ENCODE measurements at regions not wholly inside any gene's neighbourhood (a gene's known extent, or its start where the extent isn't known, plus 50 kb on each side); places are given as distances from the start of the nearest gene placed in this dataset.

DNA sequence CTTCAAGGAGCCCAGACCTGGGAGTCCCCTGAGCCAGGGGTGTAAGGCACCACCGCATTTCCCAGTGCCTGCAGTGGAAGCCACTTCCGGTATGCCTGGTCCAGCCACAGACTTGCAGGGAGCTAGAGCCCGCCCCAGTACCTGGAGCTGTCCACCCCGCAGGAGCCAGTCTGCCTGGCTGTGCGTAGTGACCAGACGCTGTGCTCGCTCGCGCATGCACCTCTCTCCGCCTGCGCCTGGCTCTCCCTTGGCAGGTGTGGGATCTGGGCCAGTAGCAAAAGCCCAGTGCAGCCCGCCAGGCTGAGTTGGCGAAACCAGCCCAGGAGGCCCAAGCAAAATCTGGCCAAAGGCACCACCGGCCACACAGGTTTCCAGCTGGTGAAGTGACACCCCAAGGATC is 973.7 kb upstream of the AGA start:
- intact Hi-C loops (cut with DNase I) = no loop called here
- no peak for DNase-seq (ENCODE audit: low spot score)

- intact Hi-C loops (cut with DNase I) = no loop called here
- DNase-seq (ENCODE audit: low spot score) = no peak
Measured at GRCh38 chr4:178423366-178423765, 981.1 kb upstream of the AGA start.

DNA sequence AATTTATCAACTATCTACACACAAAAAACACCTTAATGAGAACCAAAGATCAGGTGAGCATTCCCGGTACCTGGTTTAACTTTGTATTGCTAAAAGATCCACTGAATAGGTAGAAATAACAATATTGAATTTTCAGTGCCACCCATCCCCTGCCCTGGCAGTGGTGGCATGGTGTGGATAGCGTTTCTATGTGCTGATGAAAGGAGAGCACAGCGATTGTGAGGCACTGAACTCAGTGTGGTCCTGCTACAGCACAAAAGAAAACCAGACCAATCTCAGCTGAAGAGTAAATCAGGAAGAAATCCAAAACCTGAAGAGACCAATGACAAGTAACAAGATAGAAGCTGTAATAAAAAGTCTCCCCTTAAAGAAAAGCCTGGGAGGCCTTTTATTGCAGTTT is 984.6 kb upstream of the AGA start:
- DNase-seq (ENCODE audit: low spot score) = no peak
- intact Hi-C loops (cut with DNase I) = no loop called here

DNA sequence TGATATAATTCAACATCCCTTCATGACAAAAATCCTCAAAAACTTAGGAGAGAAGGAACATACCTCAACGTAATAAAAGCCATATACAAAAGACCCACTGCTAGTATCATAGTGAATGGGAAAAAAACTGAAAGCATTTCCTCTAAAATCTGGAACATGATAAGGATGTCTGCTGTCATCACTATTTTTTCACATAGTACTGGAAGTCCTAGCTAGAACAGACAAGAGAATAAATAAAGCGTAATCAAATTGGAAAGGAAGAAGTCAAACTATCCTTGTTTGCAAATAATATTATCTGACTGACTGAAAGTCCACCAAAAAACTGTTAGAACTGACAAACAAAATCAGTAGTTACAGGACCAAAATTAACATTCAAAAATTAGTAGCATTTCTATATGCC is 985.4 kb upstream of the AGA start:
- intact Hi-C loops (cut with DNase I) = no loop called here

GRCh38 chr4:178448372-178449035 is 1006.3 kb upstream of the AGA start:
- DNase-seq (ENCODE audit: low spot score) = no peak
- intact Hi-C loops (cut with DNase I) = no loop called here

More for the DNA sequence above, 985.4 kb upstream of the AGA start:
- DNase-seq (ENCODE audit: low spot score) = no peak

- intact Hi-C loops (cut with DNase I) = no loop called here
- DNase-seq (ENCODE audit: low spot score) = no peak
Measured at GRCh38 chr4:178450614-178451013, 1008.4 kb upstream of the AGA start.

DNA sequence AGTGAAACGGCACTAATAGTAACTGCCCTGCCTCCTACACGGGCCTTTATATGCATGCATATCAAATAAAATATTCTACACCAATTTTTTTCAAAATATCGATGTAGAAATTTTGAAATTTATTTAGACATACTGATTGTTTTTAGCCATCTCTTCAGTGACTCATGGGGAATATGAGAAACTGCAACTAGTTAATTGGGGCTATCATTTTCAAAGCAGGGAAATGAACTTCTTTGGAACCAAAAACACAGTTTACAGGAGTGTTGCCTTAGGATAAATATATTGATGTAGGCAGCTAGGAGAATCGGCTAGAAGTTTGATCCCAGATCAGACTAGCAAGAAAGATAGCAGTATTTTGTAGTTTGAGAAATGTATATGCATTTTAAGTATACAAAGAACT is 1010.8 kb upstream of the AGA start:
- DNase-seq (ENCODE audit: low spot score) = no peak
- intact Hi-C loops (cut with DNase I) = no loop called here

DNA sequence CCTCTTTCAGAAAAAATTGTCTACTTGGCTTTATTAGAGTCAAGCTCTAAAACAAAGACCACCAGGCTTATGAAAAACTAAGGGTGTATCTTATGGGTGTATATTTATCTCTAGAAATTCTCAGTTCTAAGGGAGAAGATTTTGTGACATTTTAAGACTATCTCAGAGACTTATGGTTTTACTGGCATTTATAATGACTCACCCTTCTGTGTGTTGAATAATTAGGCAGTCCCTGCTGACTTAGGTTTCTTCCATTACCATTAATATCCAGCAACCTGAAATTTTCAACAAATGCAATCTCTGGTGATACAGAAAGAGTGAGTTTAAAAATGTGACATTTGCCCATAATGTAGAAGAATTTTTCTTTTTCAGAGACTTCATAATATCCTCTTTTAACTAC is 1015.0 kb upstream of the AGA start:
- DNase-seq (ENCODE audit: low spot score) = no peak
- intact Hi-C loops (cut with DNase I) = no loop called here

- no peak for DNase-seq (ENCODE audit: low spot score)
- intact Hi-C loops (cut with DNase I) = no loop called here
Measured at GRCh38 chr4:178462710-178463109, 1020.5 kb upstream of the AGA start.

- intact Hi-C loops (cut with DNase I) = no loop called here
- no peak for DNase-seq (ENCODE audit: low spot score)
Measured at GRCh38 chr4:178463747-178464146, 1021.5 kb upstream of the AGA start.

DNA sequence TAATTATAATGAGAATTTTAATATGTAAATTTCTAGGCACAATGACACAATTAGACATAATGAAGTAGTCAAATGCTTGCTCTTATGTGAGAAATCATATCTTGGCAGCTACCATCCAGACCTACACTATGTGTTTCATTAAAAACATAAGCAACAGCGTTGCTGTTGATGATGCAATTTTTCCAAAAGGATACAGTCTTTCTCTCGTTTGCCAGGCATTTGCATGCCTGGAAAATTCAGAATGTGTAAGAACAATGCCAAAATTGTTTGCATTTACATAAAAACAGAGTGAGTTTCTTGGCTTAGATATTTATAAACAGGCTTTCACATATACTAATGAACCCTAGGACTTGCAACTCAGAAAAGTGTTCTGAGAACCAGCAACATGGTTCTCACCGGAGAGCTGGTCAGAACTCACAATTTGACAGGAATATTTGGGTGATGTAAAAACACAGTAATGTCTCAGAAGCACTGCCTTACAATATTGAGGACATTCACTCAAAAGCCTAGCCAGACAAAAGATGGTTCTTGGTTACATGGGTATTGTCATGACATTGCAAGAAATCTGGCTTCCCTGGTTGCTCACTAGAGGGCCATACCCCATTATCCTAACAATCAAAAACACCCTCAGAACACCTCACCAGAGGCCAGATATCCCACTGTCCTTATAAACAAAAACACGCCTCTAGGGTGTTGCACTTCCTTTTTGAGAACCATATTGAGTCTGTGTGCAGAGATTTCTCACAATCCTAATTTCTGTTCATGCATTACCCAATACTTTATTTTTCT is 1029.0 kb upstream of the AGA start:
- intact Hi-C loops (cut with DNase I) = no loop called here
- DNase-seq (ENCODE audit: low spot score) = no peak

DNA sequence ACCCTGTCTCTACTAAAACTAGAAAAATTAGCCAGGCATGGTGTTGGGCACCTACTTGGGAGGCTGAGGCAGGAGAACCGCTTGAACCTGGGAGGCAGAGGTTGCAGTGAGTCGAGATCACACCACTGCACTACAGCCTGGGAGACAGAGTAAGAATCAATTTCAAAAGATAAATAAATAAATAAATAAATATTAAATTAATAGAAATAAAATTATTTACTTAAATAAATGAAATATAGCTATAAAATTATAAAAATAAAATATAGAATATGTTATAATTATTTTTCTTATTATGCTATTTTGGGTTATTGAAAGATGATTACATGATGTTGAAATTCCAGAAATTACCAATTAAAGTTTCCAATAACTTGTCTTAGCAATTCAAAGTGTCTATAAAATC is 1029.8 kb upstream of the AGA start:
- no peak for DNase-seq (ENCODE audit: low spot score)
- intact Hi-C loops (cut with DNase I) = no loop called here

DNA sequence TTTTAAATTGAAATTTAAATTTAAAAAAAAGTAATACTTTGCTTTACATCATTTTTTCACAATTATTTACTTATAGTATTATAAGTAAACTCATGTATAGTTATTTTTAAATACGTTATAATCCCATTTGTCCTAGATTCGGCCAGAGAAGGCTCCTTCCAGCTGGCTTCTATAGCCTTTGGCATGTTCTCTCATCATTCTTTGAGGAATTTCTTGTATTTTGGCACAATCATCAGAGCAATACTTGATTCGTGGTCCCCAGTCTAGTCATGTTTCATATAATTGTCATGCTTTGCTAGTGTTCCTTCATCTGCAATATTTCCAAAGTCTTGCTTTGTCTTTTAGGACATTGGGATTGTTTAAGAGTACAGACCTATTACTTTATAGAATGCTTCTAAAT is 1037.9 kb upstream of the AGA start:
- intact Hi-C loops (cut with DNase I) = no loop called here
- DNase-seq (ENCODE audit: low spot score) = no peak

GRCh38 chr4:178480881-178481280 is 1038.6 kb upstream of the AGA start:
- DNase-seq (ENCODE audit: low spot score) = no peak
- intact Hi-C loops (cut with DNase I) = no loop called here

DNA sequence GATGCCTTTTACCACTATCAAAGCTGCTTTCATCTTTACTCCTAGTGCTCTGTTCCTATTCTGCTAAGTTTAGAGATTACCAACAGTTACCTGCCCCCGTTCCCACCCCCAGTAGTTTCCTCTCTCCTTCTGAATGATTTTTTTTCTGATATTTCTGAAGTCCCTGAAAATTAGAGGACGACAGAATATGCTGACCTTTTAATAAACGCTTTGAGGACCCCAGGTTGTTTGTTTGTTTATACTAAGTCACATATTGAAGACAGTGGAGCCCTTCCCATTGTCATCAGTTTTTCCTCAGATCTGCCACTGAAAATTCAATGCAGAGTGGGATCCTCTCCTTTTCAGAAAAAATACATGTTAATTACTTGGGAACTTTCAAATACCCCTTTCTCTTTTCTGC is 1039.3 kb upstream of the AGA start:
- no peak for DNase-seq (ENCODE audit: low spot score)
- intact Hi-C loops (cut with DNase I) = no loop called here

DNA sequence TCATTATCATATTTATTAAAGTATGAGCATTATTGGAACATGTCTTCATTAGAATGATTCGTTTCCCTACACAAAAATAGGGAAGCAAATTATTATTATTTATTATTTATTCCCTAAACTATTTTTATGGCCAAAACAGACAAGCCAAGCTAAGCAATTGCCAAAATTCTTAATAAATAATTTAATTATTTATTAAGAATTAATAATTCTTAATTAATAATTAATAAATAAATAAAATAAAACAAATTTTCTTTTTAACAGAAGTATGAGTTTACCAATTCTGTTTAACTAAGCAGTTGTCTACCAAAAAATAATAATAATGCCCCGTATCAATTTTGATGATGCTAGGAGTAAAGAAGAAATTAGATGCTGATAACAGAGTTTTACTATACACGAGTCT is 1080.8 kb upstream of the AGA start:
- intact Hi-C loops (cut with DNase I) = no loop called here
- no peak for DNase-seq (ENCODE audit: low spot score)

- intact Hi-C loops (cut with DNase I) = no loop called here
- DNase-seq (ENCODE audit: low spot score) = no peak
Measured at GRCh38 chr4:178535939-178536579, 1093.8 kb upstream of the AGA start.

GRCh38 chr4:178553201-178553600 is 1111.0 kb upstream of the AGA start:
- intact Hi-C loops (cut with DNase I) = no loop called here
- no peak for DNase-seq (ENCODE audit: low spot score)

- intact Hi-C loops (cut with DNase I) = no loop called here
- no peak for DNase-seq (ENCODE audit: low spot score)
Measured at GRCh38 chr4:178554352-178554751, 1112.1 kb upstream of the AGA start.

DNA sequence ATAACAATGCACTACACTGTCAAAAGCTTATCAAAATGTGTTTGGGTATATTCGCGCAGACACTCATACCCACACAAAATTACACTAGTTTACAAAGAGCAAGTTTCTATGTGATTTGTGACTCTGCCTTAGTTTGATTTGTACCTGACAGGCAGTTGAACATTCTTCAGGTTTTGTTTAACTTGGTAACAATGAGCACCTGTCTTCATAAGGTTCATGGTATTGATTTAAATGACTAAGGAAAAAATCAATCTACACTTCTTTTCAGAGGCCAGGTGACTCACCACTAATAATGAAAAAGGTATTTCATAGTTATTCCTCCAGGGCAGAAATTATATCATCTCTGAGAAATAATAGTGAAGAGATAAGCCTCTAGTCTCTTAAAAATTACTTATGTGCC is 1114.6 kb upstream of the AGA start:
- DNase-seq (ENCODE audit: low spot score) = no peak
- intact Hi-C loops (cut with DNase I) = no loop called here

DNA sequence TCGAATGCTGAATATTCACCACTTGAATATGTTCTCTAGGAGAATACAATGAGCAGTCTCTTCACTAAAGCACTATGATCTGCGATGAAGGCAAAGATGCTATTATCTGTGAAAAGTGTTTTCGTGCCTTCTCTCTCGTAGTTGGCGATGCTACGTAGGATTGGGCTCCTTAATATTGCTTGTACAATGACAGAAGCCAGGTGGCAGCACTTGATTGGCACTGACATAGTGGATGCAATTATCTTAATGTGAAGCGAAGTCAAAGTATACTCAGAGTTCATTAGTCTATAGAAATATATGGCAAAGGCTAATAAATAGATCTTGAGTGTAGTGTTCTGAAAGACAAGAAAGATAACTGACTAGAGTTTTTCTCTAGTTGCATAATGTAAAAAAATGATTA is 1135.7 kb upstream of the AGA start:
- intact Hi-C loops (cut with DNase I) = no loop called here
- no peak for DNase-seq (ENCODE audit: low spot score)
